SK-N-SH (cell line): ENCODE measurements at regions not wholly inside any gene's neighbourhood (a gene's known extent, or its start where the extent isn't known, plus 50 kb on each side); places are given as distances from the start of the nearest gene placed in this dataset.
A peak's percentile ranks its signal among the peaks of the same experiment; 100 is the strongest.

Experiments used
- CTCF ChIA-PET: fragments of 300-600, 350-600 bp; formaldehyde crosslinking; extraction: SDS; loops from one replicate; lab custom pipeline; 2021; lab: Yijun Ruan, JAX
- POLR2A ChIA-PET: fragments of 350-600 bp; sonication (Branson Sonifier 250); formaldehyde crosslinking; extraction: SDS; loops from one replicate; lab custom pipeline; 2020; ENCODE audit warnings: antibody characterized with exemption, inconsistent platforms; lab: Yijun Ruan, JAX
- DNase-seq: peaks from one replicate; pipeline ENCODE4 v3.0.0; 2012
- H2AFZ ChIP-seq: fragments of 200-600 bp; sonication (generic); 2 replicates; pipeline ENCODE4 v1.8.1; 2016; ENCODE audit warnings: antibody characterized with exemption, mild to moderate bottlenecking, low read depth
- H3F3A ChIP-seq: fragments of 200-600 bp; sonication (generic); replicated peaks from 2 replicates; pipeline ENCODE3; 2016; ENCODE audit warnings: antibody characterized with exemption, mild to moderate bottlenecking; ENCODE audit not compliant: insufficient read depth
- H3K27ac ChIP-seq, 2 experiments: fragments of 200-500 bp in 1 of 2; fragments of 200-600 bp in 1 of 2; sonication (Bioruptor generic) in 1 of 2; sonication (generic), shearing (Covaris generic) in 1 of 2; 2 replicates each; pipeline versions ENCODE4 v1.5.1 to v1.6.1; 2014 to 2016; ENCODE audit warnings: low read depth in 2 of 2, inconsistent platforms in 1 of 2, low read length in 1 of 2, mild to moderate bottlenecking in 1 of 2, mixed read lengths in 1 of 2
- H3K27me3 ChIP-seq: fragments of 200-600 bp; sonication (generic), shearing (Covaris generic); 2 replicates; pipeline ENCODE4 v1.6.1; 2016; ENCODE audit warnings: mixed run types; ENCODE audit not compliant: insufficient read depth
- H3K36me3 ChIP-seq, 2 experiments: fragments of 200-500 bp in 1 of 2; fragments of 200-600 bp in 1 of 2; sonication (Bioruptor generic) in 1 of 2; sonication (generic) in 1 of 2; replicated peaks in 1 of 2; 2 replicates each; pipeline versions ENCODE3 to v1.5.1; 2014 to 2016; ENCODE audit warnings: low read length in 1 of 2, mild to moderate bottlenecking in 1 of 2; ENCODE audit not compliant: insufficient read depth in 2 of 2, control insufficient read depth in 1 of 2
- H3K4me1 ChIP-seq, 2 experiments: fragments of 200-500 bp in 1 of 2; fragments of 200-600 bp in 1 of 2; sonication (Bioruptor generic) in 1 of 2; sonication (generic), shearing (Covaris generic) in 1 of 2; 2 replicates each; pipeline versions ENCODE4 v1.5.1 to v1.6.1; 2014 to 2016; ENCODE audit warnings: low read depth in 1 of 2, low read length in 1 of 2, mixed run types in 1 of 2; ENCODE audit not compliant: insufficient read depth in 2 of 2, control insufficient read depth in 1 of 2
- H3K4me2 ChIP-seq: fragments of 200-600 bp; sonication (generic), shearing (Covaris generic); 2 replicates; pipeline ENCODE4 v1.6.1; 2017; ENCODE audit warnings: mixed run types
- H3K4me3 ChIP-seq, 2 experiments: fragments of 200-500 bp in 1 of 2; fragments of 200-600 bp in 1 of 2; sonication (Bioruptor generic) in 1 of 2; sonication (generic), shearing (Covaris generic) in 1 of 2; 2 replicates each; pipeline versions ENCODE4 v1.5.1 to v1.8.1; 2014 to 2016; ENCODE audit warnings: low read depth in 2 of 2, inconsistent platforms in 1 of 2, low read length in 1 of 2, mild to moderate bottlenecking in 1 of 2, mixed read lengths in 1 of 2, moderate library complexity in 1 of 2
- H3K79me2 ChIP-seq: fragments of 200-600 bp; sonication (generic); 2 replicates; pipeline ENCODE4 v1.8.1; 2017; ENCODE audit warnings: mild to moderate bottlenecking; ENCODE audit not compliant: insufficient read depth
- H3K9ac ChIP-seq: fragments of 200-600 bp; sonication (generic); 2 replicates; pipeline ENCODE4 v1.6.1; 2017; ENCODE audit warnings: mixed run types
- H3K9me2 ChIP-seq: fragments of 200-600 bp; sonication (generic); 2 replicates; pipeline ENCODE4 v1.6.1; 2017; ENCODE audit warnings: mixed run types
- H3K9me3 ChIP-seq: fragments of 200-600 bp; sonication (generic); 2 replicates; pipeline ENCODE4 v1.6.1; 2017; ENCODE audit warnings: mixed run types, mild to moderate bottlenecking, moderate library complexity
- H4K20me1 ChIP-seq: fragments of 200-600 bp; sonication (generic); 2 replicates; pipeline ENCODE4 v1.6.1; 2017; ENCODE audit warnings: mild to moderate bottlenecking, mixed run types; ENCODE audit not compliant: insufficient read depth
- CHD2 ChIP-seq: fragments of 150-350 bp; IDR thresholded peaks from 2 replicates; pipeline ENCODE4 v1.6.1; 2018; ENCODE audit warnings: low read length; ENCODE audit not compliant: partially characterized antibody
- ELF1 ChIP-seq: IDR thresholded peaks from 2 replicates; pipeline ENCODE4 v1.4.0; 2012
- EP300 ChIP-seq, 2 experiments: IDR thresholded peaks; 2 replicates each; pipeline versions ENCODE4 v1.4.0 to v1.6.1; 2012; ENCODE audit warnings: borderline replicate concordance in 1 of 2, low read depth in 1 of 2, low read length in 1 of 2
- EZH2phosphoT487 ChIP-seq: fragments of 200-600 bp; sonication (generic); IDR thresholded peaks from 2 replicates; pipeline ENCODE4 v1.6.1; 2017; ENCODE audit warnings: low read depth, mixed run types, mild to moderate bottlenecking, antibody characterized with exemption, moderate library complexity, borderline replicate concordance
- FOSL2 ChIP-seq: IDR thresholded peaks from 2 replicates; pipeline ENCODE4 v1.4.0; 2012; ENCODE audit warnings: low read depth, mild to moderate bottlenecking, moderate library complexity, borderline replicate concordance
- FOXJ3 ChIP-seq: sonication (generic); formaldehyde crosslinking; IDR thresholded peaks from 2 replicates; pipeline ENCODE4 v1.5.1; 2020; ENCODE audit warnings: mild to moderate bottlenecking, missing genetic modification reagents
- GATA2 ChIP-seq: sonication (generic); formaldehyde crosslinking; IDR thresholded peaks from 2 replicates; pipeline ENCODE4 v1.5.0; 2020; ENCODE audit warnings: mild to moderate bottlenecking, missing genetic modification reagents
- JUND ChIP-seq: IDR thresholded peaks from 2 replicates; pipeline ENCODE4 v1.4.0; 2012
- MEF2A ChIP-seq: IDR thresholded peaks from 2 replicates; pipeline ENCODE4 v1.4.0; 2012; ENCODE audit warnings: low read depth, borderline replicate concordance
- NRF1 ChIP-seq: IDR thresholded peaks from 2 replicates; pipeline ENCODE4 v1.6.1; 2012; ENCODE audit warnings: low read depth, mild to moderate bottlenecking, low read length
- POLR2AphosphoS5 ChIP-seq: IDR thresholded peaks from 2 replicates; pipeline ENCODE4 v1.6.1; 2012; ENCODE audit warnings: low read depth, low read length
- RAD21 ChIP-seq: IDR thresholded peaks from 2 replicates; pipeline ENCODE4 v1.6.1; 2012; ENCODE audit warnings: mild to moderate bottlenecking, low read length
- RFX5 ChIP-seq: IDR thresholded peaks from 2 replicates; pipeline ENCODE4 v1.6.1; 2012; ENCODE audit warnings: mild to moderate bottlenecking, improper control_type of control experiment, low read length
- TAF1 ChIP-seq: IDR thresholded peaks from 2 replicates; pipeline ENCODE4 v1.6.1; 2012; ENCODE audit warnings: low read depth, mild to moderate bottlenecking, low read length, moderate library complexity, borderline replicate concordance
- TCF12 ChIP-seq: IDR thresholded peaks from 2 replicates; pipeline ENCODE4 v1.4.0; 2012
- WGBS: methylation state at CpG from one replicate; pipeline ENCODE4 v1.1.6; 2017; ENCODE audit warnings: low lambda C conversion rate; 5-methylcytosine and 5-hydroxymethylcytosine counted together
- TF ChIP-seq, protein P1 (sequence below): fragments of 150-350 bp; IDR thresholded peaks from 2 replicates; pipeline ENCODE4 v1.6.1; 2017; ENCODE audit warnings: antibody characterized with exemption, low read length, low read depth, borderline replicate concordance
- TF ChIP-seq, protein P2 (sequence below): IDR thresholded peaks from 2 replicates; pipeline ENCODE4 v1.6.1; 2012; ENCODE audit warnings: mild to moderate bottlenecking, low read depth, low read length, moderate library complexity
- TF ChIP-seq, protein P3 (sequence below): IDR thresholded peaks from 2 replicates; pipeline ENCODE4; 2012

DNA sequence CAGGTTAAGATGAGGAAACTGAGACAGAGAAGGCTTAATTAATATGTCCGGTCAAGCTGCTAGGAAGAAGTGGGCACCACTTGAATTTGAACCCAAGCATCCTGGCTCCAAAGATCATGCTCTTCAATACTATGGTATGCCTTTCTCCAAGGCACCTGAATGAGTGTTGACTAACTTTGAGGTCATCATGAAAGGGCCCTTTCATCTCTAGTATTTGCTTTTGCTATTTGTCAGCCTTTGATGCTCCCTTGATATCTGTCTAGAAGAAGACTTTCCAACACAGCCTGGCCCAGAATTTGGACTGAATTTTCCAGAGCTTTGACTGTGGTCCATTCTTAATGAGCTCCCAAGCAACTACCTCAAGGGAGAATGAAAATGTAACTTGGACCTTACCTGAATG is 179.1 kb upstream of the DKK2 start:
- CTCF ChIA-PET, result interaction anchor here (1.2 kb wide), 1 partner anchor 10 kb away, joined by 3 read pairs; no protein-coding TSS in a partner anchor
- Histone ChIP-seq H3K4me2 (no peak overlapping the region), H3K79me2 (no peaks in the 10 kb centered on the region)
- TF ChIP-seq JUND (no peak), RFX5 (no peak), GATA2 (CRISPR knock-in tag) (no peak), FOSL2 (no peak), CHD2 (no peak), ELF1 (no peak), MEF2A (no peak), TCF12 (no peak), RAD21 (no peak), NRF1 (no peak), POLR2AphosphoS5 (no peak), EZH2phosphoT487 (no peak), TAF1 (no peak), EP300 (IDR thresholded peaks at IDR 0.05; ENCODE audit: borderline replicate concordance in 1 of 2, low read depth in 1 of 2, low read length in 1 of 2) (no peak), FOXJ3 (no peak)
- TF ChIP-seq, protein P1, sequence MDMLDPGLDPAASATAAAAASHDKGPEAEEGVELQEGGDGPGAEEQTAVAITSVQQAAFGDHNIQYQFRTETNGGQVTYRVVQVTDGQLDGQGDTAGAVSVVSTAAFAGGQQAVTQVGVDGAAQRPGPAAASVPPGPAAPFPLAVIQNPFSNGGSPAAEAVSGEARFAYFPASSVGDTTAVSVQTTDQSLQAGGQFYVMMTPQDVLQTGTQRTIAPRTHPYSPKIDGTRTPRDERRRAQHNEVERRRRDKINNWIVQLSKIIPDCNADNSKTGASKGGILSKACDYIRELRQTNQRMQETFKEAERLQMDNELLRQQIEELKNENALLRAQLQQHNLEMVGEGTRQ, result no peak
- TF ChIP-seq, protein P2, sequence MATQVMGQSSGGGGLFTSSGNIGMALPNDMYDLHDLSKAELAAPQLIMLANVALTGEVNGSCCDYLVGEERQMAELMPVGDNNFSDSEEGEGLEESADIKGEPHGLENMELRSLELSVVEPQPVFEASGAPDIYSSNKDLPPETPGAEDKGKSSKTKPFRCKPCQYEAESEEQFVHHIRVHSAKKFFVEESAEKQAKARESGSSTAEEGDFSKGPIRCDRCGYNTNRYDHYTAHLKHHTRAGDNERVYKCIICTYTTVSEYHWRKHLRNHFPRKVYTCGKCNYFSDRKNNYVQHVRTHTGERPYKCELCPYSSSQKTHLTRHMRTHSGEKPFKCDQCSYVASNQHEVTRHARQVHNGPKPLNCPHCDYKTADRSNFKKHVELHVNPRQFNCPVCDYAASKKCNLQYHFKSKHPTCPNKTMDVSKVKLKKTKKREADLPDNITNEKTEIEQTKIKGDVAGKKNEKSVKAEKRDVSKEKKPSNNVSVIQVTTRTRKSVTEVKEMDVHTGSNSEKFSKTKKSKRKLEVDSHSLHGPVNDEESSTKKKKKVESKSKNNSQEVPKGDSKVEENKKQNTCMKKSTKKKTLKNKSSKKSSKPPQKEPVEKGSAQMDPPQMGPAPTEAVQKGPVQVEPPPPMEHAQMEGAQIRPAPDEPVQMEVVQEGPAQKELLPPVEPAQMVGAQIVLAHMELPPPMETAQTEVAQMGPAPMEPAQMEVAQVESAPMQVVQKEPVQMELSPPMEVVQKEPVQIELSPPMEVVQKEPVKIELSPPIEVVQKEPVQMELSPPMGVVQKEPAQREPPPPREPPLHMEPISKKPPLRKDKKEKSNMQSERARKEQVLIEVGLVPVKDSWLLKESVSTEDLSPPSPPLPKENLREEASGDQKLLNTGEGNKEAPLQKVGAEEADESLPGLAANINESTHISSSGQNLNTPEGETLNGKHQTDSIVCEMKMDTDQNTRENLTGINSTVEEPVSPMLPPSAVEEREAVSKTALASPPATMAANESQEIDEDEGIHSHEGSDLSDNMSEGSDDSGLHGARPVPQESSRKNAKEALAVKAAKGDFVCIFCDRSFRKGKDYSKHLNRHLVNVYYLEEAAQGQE, result no peak
- TF ChIP-seq, protein P3, sequence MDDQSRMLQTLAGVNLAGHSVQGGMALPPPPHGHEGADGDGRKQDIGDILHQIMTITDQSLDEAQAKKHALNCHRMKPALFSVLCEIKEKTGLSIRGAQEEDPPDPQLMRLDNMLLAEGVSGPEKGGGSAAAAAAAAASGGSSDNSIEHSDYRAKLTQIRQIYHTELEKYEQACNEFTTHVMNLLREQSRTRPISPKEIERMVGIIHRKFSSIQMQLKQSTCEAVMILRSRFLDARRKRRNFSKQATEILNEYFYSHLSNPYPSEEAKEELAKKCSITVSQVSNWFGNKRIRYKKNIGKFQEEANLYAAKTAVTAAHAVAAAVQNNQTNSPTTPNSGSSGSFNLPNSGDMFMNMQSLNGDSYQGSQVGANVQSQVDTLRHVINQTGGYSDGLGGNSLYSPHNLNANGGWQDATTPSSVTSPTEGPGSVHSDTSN, result no peak
- TF ChIP-seq, all 33 proteins: peak for 0
- H4K20me1 ChIP-seq, result no peaks in the 10 kb centered on the region
- peaks cover 23% of the 10 kb centered on the region for H3F3A ChIP-seq
- no peaks in the 10 kb centered on the region for H3K27me3 ChIP-seq
- 93% methylated on average over 1 of the region's 1 CpG for WGBS
- H2AFZ ChIP-seq, result no peak overlapping the region
- peaks cover 27 to 36% of the 10 kb centered on the region in 2 experiments for H3K4me1 ChIP-seq
- H3K4me3 ChIP-seq, result no peak overlapping the region
- no peak overlapping the region for H3K9ac ChIP-seq
- no peaks in the 10 kb centered on the region for H3K9me3 ChIP-seq
- no peaks in the 10 kb centered on the region for H3K36me3 ChIP-seq
- H3K27ac ChIP-seq, result peak overlapping the region in 1 of 2 experiments; percentile 100; a peak in 2 of 4 replicates
- DNase-seq, result no peak
- no peaks in the 10 kb centered on the region for H3K9me2 ChIP-seq
- POLR2A ChIA-PET, result no interaction called here
